Activated T-cell treated with anti-CD3 and anti-CD28 coated beads, Interleukin-2, amount 50 U/mL, for 24 hours (primary cell): ENCODE measurements at regions not wholly inside any gene's neighbourhood (a gene's known extent, or its start where the extent isn't known, plus 50 kb on each side); places are given as distances from the start of the nearest gene placed in this dataset.

Experiments used
- DNase-seq: peaks from one replicate; pipeline ENCODE4 v3.0.0-alpha.2; 2020
- H3K27ac Mint-ChIP-seq: 2 replicates; pipeline ENCODE4 v1.8.0; 2020; ENCODE audit warnings: mild to moderate bottlenecking, mixed read lengths
- H3K27me3 Mint-ChIP-seq: 2 replicates; pipeline ENCODE4 v1.8.0; 2020; ENCODE audit warnings: mixed read lengths
- H3K36me3 Mint-ChIP-seq: 2 replicates; pipeline ENCODE4 v1.8.0; 2020; ENCODE audit warnings: low read depth, mixed read lengths
- H3K4me1 Mint-ChIP-seq: 2 replicates; pipeline ENCODE4 v1.8.0; 2020; ENCODE audit warnings: low read depth, mixed read lengths
- H3K4me3 Mint-ChIP-seq: 2 replicates; pipeline ENCODE4 v1.8.0; 2020; ENCODE audit warnings: mild to moderate bottlenecking, moderate library complexity, mixed read lengths
- H3K9me3 Mint-ChIP-seq: 2 replicates; pipeline ENCODE4 v1.8.0; 2020; ENCODE audit warnings: mixed read lengths

DNA sequence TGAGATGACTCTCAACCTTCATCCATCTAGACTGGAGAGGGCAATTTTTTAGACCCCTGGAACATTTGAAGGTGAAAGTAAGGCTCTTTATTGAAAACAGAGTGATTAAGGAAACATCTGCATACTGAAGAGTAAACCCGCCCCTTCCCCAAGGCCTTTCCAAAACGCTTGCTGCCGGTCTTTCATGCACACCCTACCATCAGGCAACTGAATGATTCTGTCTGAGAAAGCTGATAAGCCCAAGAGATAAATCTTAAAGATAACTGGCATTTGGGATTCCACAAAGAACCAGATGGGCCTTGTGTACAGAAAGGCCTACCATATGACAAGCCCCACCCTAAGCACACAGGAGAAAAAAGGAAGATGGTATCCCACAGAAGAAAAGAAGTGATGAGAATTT is 54.4 kb upstream of the PIK3R1 start:
- Mint-ChIP-seq H3K27me3 (no peaks in the 10 kb centered on the region), H3K4me1 (no peaks in the 10 kb centered on the region), H3K4me3 (no peak overlapping the region), H3K27ac (no peak overlapping the region), H3K36me3 (no peaks in the 10 kb centered on the region), H3K9me3 (no peaks in the 10 kb centered on the region)
- DNase-seq, result no peak

DNA sequence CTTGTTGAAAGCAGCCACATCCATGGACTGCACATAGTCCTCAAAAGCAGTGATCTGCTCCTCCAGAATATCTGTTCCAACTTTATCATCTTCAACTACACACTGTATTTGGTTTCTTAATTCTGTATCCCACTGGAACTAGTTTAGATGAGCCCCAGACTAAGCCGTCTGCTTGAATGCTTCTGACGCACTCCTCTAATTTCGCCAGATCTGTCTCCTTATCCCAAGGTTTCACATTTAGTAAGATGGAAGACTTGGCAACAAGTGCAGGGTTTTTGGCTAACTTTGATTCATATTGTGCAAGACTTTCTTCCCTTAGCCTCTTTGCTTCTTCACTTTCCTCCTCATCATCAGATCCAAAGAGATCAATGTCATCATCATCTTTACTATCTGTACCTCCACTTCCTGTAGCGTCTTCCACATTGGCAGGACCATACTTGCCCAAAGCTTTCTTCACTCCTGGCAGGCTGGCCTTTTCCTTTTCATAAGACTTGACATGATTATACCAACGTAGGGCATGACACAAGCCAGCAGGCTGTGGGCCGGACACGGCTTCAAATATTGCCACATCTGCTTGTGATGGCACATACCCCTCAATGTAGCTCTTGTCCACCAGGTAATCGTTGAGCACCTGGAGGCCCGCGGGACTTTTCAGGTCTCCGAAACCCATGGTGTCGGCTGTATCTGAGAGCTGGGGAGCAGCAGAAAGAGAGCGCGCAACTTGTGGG is 56.2 kb upstream of the PIK3R1 start:
- Mint-ChIP-seq H3K9me3 (no peaks in the 10 kb centered on the region), H3K4me3 (no peak overlapping the region), H3K36me3 (no peaks in the 10 kb centered on the region), H3K4me1 (no peaks in the 10 kb centered on the region), H3K27ac (no peak overlapping the region), H3K27me3 (no peaks in the 10 kb centered on the region)
- no peak for DNase-seq

DNA sequence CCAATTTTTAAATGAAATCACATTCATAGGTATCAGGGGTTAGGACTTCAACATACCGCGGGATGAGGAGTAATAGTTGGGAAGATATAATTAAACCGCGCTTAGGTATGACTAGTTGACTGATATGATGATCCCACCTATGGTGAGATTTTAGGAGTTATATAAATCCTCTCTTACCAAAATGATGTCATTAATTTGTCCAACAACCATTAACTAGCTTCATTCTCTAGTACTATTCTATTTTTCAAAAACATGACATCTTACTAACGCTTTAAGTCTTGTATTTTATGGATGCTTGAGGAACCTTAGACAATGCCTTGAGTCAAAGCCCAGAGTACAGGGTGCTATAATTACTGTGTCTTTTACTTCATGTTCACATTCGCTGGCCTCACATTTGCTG is 59.6 kb upstream of the PIK3R1 start:
- no peak for DNase-seq
- Mint-ChIP-seq H3K27me3 (no peaks in the 10 kb centered on the region), H3K36me3 (no peaks in the 10 kb centered on the region), H3K4me3 (no peak overlapping the region), H3K27ac (no peak overlapping the region), H3K9me3 (no peaks in the 10 kb centered on the region), H3K4me1 (no peaks in the 10 kb centered on the region)

DNA sequence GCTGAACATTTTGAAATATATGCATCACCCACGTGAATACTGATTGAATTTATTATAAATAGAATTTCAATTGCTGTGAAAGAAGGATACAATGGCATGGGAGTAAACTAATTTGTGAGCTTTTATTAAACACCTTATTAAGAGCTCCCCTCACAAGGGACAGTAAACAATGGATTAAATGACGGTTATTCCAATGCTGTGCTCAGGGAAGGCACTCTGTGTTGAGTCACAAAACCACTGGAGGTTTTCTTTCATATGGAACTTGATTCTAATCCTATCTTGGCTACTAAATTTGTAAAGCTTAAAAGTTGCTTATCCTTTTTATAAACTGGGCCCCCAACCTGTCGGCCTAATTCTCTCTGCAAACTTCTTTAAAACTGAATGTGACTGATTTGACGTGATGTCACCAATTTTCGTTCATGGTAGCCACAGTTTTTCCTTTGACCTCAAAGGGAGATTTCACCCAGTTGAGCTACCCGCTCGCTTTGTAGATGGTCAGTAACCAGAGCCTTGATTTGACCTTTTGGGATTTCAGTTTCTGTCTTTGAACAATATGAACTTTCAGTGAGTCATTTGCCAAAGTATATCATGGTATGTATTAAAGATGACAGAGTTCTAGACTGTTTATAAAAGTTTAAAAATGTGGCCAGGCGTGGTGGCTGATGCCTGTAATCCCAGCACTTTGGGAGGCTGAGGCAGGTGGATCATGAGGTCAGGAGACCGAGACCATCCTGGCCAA is 61.3 kb upstream of the PIK3R1 start:
- no peak overlapping the region for H3K4me3 Mint-ChIP-seq
- H3K27me3 Mint-ChIP-seq, result no peaks in the 10 kb centered on the region
- no peaks in the 10 kb centered on the region for H3K4me1 Mint-ChIP-seq
- no peak for DNase-seq
- H3K36me3 Mint-ChIP-seq, result no peaks in the 10 kb centered on the region
- no peak overlapping the region for H3K27ac Mint-ChIP-seq
- H3K9me3 Mint-ChIP-seq, result no peaks in the 10 kb centered on the region

DNA sequence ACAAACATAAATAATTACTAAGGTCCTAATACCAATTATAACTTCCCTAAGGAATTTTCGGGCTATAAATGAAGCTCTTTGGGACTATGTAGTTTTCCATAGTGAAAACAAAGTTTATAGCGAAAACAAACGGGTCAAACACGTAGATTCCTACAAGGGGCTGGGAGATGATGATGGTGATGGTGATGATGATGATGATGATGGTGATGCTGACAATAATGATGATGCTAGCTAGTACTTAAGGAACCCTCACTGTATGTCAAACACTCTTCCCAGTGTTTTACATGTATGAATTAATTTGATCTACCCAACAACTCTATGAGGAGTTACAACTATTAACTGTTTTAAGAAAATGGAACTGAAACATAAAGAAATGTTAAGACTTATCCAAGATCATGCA is 63.7 kb upstream of the PIK3R1 start:
- no peaks in the 10 kb centered on the region for H3K9me3 Mint-ChIP-seq
- H3K4me3 Mint-ChIP-seq, result no peak overlapping the region
- no peak for DNase-seq
- peaks cover 12% of the 10 kb centered on the region for H3K4me1 Mint-ChIP-seq
- no peak overlapping the region for H3K27ac Mint-ChIP-seq
- no peaks in the 10 kb centered on the region for H3K27me3 Mint-ChIP-seq
- H3K36me3 Mint-ChIP-seq, result no peaks in the 10 kb centered on the region

DNA sequence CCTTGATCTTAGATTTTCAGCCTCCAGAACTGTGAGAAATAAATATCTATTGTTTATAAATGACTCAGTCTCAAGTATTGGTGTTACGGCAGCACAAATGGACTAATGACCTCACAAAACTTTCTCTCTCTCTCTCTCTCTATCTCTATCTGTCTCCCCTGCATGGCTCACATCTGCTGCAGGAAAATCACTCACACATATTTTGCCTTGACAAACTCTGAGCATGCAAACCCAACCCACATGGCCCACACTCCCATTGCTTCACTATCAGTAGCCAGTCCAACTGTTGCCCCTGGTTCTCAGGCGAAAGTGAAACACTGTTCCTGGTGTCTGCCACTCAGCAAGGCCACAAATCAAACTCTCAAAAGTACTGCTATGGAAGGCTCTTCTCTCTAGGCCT is 66.4 kb upstream of the PIK3R1 start:
- no peak for DNase-seq
- Mint-ChIP-seq H3K9me3 (no peaks in the 10 kb centered on the region), H3K4me3 (no peak overlapping the region), H3K27ac (no peak overlapping the region), H3K4me1 (peaks cover 12% of the 10 kb centered on the region), H3K36me3 (no peaks in the 10 kb centered on the region), H3K27me3 (no peaks in the 10 kb centered on the region)

DNA sequence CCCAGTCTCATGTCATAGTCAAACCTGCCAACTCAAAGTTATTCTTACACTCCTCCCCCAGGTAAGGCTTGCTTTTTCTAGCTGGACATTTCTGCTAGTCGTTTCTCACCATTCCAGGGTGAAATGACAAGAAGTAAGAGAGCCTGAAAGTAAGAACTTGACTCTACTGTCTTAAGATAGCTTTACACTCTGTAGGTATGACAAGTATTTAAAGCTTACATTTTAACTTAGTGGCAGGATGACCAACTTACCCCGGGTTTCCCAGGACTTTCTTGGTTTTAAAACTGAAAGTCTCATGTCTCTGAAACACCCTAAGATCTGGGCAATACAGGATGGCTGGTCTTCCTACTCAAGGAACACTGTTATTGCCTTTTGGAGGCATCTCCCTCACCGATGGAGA is 67.5 kb upstream of the PIK3R1 start:
- H3K36me3 Mint-ChIP-seq, result no peaks in the 10 kb centered on the region
- no peaks in the 10 kb centered on the region for H3K27me3 Mint-ChIP-seq
- H3K4me1 Mint-ChIP-seq, result peaks cover 12% of the 10 kb centered on the region
- H3K27ac Mint-ChIP-seq, result peak overlapping the region; percentile 65
- no peaks in the 10 kb centered on the region for H3K9me3 Mint-ChIP-seq
- no peak for DNase-seq
- no peak overlapping the region for H3K4me3 Mint-ChIP-seq

DNA sequence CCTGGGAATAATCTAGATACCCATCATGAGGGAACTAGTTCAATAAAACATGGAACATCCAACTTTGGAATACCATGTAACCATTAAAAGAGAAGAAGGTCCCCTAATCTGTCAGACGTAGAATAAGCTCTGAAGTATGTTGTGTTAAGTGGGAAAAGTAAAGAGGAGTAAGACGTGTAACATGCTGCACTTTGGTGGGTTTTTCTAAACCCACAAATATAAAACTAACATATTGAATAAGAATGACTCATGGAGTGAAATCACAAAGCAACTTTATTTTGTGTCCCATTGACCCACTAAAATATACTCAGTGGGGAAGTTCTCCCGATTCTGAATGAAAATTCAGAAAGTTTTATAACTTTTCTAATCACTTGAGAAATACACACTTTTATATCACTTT is 67.9 kb upstream of the PIK3R1 start:
- H3K4me3 Mint-ChIP-seq, result no peak overlapping the region
- no peaks in the 10 kb centered on the region for H3K9me3 Mint-ChIP-seq
- H3K27me3 Mint-ChIP-seq, result no peaks in the 10 kb centered on the region
- H3K36me3 Mint-ChIP-seq, result no peaks in the 10 kb centered on the region
- no peak for DNase-seq
- peak overlapping the region; percentile 65 for H3K27ac Mint-ChIP-seq
- peaks cover 12% of the 10 kb centered on the region for H3K4me1 Mint-ChIP-seq

DNA sequence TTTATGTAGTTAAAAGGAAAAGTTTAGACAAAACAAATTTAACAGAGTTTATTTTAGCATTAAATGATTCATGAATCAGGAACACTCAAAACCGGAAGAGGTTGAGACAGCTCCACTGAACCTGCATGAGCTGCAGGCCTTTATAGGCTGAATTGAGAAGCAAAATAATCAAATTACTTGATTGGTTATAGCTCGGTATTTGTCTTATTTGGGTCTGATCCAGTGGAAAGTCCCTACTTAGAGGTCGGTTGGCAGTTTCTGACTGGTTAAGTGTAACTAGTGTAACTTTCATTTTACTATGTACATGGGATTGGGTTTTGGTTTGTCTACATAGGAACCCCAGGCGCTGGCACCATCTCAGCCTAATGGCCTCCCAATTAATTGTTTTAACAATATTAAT is 74.1 kb upstream of the PIK3R1 start:
- Mint-ChIP-seq H3K4me1 (peaks cover 7% of the 10 kb centered on the region), H3K9me3 (no peaks in the 10 kb centered on the region), H3K27ac (no peak overlapping the region), H3K4me3 (no peak overlapping the region), H3K27me3 (no peaks in the 10 kb centered on the region), H3K36me3 (no peaks in the 10 kb centered on the region)
- no peak for DNase-seq

DNA sequence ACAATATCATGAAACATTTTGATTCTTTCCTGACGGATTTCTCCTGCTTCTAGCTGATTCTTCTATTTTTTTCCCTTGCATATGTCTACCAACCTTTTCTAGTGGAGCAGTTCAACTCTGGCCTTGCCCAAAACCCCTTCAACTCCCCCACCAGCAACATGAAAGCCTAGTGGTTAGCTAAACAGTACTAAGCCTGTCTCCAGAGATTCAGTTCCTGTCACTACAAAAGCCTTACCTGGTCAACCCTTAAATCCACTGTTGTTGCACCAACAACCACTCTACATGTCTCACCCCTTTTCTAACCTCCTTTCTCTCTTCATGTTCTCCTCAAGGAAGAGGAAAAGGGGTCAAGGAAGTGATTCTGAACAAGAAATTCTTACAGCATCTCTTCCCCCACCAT is 74.8 kb upstream of the PIK3R1 start:
- H3K27me3 Mint-ChIP-seq, result no peaks in the 10 kb centered on the region
- H3K36me3 Mint-ChIP-seq, result no peaks in the 10 kb centered on the region
- peak overlapping the region; percentile 44 for H3K27ac Mint-ChIP-seq
- H3K9me3 Mint-ChIP-seq, result no peaks in the 10 kb centered on the region
- H3K4me3 Mint-ChIP-seq, result no peak overlapping the region
- DNase-seq, result no peak
- H3K4me1 Mint-ChIP-seq, result peaks cover 7% of the 10 kb centered on the region

DNA sequence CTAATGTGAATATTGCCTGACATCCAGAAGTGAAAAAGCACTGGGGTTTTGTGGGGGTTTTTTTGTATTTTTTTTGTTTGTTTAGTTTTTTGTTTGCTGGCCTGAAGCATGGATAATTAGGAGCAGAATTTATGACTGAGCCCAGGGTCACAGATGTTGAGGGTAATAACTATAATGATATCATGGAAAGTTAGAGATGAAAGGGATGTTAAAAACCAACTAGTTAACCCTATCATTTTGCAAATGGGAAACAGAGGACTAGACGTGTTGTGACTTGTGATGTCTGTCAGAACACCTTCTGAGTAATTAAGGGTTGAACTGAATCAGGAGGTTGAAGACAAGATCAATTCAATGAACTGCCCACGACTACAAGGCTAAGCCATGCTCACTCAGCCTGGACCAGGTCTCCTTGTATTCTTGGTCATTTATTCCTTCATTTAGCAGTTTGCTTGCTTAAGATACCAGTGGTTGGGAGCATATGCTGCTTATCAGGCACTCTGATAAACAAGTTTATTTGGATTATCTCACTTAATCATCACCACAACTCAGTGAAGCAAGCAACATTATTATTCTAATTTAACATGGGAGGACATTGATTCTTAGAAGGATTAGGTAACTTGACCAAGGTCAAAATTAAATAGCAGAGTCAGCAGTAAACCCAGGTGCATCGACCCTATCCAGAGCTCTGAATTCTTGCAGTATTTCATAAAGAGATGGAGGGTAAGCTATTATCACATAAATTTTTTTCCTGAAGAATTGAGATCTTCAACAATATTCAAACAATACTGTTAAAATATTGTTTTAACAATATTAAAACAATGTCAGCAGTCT is 75.7 kb upstream of the PIK3R1 start:
- DNase-seq, result no peak
- Mint-ChIP-seq H3K27ac (no peak overlapping the region), H3K4me1 (peaks cover 7% of the 10 kb centered on the region), H3K27me3 (peaks cover 3% of the 10 kb centered on the region), H3K4me3 (no peak overlapping the region), H3K36me3 (no peaks in the 10 kb centered on the region), H3K9me3 (no peaks in the 10 kb centered on the region)

DNA sequence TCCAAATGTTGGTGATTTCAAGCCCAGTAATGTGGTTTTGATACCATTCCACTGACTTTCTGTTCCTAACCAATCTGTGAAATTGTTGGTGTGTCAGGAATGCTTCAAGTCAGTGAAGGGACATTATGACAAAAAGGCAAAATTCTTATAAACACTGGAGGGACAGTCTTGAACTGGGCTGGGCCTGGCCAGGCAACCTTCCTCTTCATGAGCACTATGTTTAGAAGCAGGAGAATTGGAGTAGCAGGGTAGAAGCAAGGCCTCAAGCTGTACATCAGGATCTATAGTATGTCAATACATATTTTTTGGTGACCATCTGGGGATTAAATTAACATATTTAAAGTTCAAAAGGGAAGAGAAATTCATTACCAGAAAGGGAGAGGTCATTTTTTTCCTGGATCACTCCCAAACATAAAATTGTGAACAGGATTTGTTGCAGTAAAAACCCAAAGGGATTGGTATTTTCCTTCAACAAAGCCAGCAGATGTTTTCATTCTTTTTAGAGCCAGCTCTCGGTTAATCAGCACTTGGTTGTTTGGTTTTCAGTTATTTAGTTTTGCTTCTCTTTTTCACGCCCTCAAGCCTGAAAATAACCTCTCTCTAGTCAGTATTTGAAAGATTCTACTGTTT is 77.9 kb upstream of the PIK3R1 start:
- no peak overlapping the region for H3K27ac Mint-ChIP-seq
- no peak overlapping the region for H3K4me3 Mint-ChIP-seq
- H3K9me3 Mint-ChIP-seq, result no peaks in the 10 kb centered on the region
- DNase-seq, result no peak
- no peaks in the 10 kb centered on the region for H3K36me3 Mint-ChIP-seq
- H3K4me1 Mint-ChIP-seq, result peaks cover 7% of the 10 kb centered on the region
- peaks cover 3% of the 10 kb centered on the region for H3K27me3 Mint-ChIP-seq

DNA sequence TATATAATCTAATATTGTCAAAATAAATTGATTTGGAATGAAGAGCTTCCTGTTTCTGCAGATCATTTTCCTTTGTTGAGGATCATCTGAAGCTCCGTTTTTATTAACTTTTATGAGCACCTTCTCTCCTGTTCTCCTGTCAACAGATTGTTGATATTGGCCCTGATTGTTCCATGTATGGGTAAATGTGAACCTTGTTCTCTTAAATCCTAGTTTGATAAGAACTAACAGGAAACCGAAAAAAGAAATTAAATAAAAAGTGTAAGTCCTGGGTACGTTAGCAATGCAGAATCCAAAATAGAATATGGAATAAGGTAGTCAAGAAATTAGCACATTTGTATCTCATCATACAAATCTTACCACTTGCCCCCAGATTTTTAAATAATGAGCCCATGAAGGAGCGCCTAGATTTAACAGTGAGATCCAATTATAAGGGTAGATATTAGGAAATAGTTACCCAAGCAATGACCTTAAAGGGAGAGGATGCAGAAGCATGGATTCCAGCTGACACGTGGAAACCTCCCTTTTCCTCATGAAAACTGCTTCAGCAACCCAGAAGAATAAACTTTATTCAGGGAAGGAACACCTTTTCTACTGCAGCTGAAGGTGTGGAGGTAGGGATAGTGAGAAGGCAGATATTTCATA is 80.8 kb upstream of the PIK3R1 start:
- no peak for DNase-seq
- Mint-ChIP-seq H3K4me3 (no peak overlapping the region), H3K36me3 (no peaks in the 10 kb centered on the region), H3K27ac (no peak overlapping the region), H3K9me3 (no peaks in the 10 kb centered on the region), H3K4me1 (no peaks in the 10 kb centered on the region), H3K27me3 (peaks cover 3% of the 10 kb centered on the region)

DNA sequence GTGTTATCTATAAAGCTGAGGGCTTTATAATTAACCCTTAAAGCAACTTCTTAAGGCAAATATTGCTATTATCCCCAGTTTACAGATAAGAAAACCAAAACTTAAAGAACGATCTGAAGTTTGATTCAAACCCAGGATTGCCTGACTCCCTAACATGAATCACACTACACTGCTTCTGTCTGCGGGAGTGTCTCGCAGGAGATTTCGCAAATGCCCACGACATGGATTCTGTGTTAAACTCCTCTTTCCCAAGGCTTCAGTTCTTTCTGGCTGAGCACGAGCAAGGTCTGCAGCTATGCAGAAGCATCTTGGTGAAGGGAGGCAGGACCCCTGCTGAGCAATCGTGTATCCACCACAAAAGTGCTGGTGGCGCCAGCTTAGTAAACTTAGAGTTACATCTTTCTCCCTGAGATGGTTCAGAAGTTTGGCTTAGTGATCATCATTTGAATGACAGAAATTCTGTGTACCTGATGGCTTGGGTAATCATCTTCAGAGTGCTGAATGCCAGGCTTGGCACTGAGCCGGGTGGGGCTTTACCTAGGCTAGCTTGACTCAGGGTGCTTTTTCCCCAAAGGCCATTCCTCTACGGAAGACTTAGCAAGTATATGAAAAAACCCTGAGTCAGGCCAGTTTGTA is 81.4 kb upstream of the PIK3R1 start:
- Mint-ChIP-seq H3K27ac (no peak overlapping the region), H3K9me3 (no peaks in the 10 kb centered on the region), H3K4me3 (no peak overlapping the region), H3K36me3 (no peaks in the 10 kb centered on the region), H3K4me1 (no peaks in the 10 kb centered on the region), H3K27me3 (peaks cover 3% of the 10 kb centered on the region)
- DNase-seq, result no peak
